ENCODE measurements at regions not wholly inside any gene's neighbourhood (a gene's known extent, or its start where the extent isn't known, plus 50 kb on each side); places are given as distances from the start of the nearest gene placed in this dataset.

DNA sequence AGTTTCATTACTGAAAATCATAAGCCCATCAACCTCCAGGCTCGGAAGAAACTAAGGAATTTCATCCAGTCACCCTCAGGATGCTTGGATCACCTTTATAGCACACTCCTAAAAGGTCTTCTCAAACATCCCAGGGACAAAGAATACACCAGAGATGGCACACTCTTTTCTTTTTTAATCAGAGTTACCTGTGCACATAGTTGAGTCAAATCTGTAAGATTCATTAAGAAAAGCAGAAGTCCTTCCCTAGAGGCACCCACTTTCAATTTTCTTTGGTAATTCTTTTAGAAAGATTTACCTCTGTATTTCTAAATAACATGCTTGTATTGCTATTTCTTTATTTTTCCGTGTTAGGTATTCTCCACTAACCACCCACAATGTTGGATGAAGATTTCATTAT, 50.6 kb upstream of the IL6 start:
- Mint-ChIP-seq H3K9me3 (peaks cover 0 to 3% (median 0%) of the 10 kb centered on the region in 3 donors), H3K27me3 (no peaks in the 10 kb centered on the region), H3K27ac (peak overlapping the region; percentile 40 to 83 (median 60)), H3K36me3 (peaks cover 5% of the 10 kb centered on the region), H3K4me3 (peak overlapping the region; percentile 6 to 92 (median 63)), H3K4me1 (peaks cover 57 to 66% (median 65%) of the 10 kb centered on the region in 3 donors)

DNA sequence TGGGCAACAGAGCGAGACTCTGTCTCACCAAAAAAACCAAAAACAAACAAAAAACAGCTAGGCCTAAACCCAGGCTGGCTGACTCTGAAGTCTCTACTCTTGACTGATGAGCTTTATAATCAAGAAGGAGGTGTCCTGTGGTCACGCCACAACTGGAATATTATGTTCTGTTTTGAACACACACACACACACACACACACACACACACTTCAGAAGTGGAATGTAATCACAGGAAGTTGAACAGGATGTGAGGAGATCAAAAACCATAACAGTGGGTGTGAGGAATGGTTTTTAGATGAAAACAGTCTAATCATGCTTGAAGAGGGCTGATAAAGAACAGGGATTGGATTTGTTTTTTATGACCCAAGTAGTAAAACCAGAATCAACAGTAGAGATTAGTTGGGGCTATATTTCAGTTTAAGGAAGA, 51.1 kb upstream of the IL6 start:
- H3K27ac Mint-ChIP-seq = peak overlapping the region in 2 of 3 donors; percentile 40 to 83
- H3K9me3 Mint-ChIP-seq = peaks cover 0 to 3% (median 0%) of the 10 kb centered on the region in 3 donors
- peak overlapping the region in 3 of 4 donors; percentile 41 to 67 (median 59) for H3K4me3 Mint-ChIP-seq
- H3K27me3 Mint-ChIP-seq = no peaks in the 10 kb centered on the region
- H3K4me1 Mint-ChIP-seq = peaks cover 58 to 66% (median 65%) of the 10 kb centered on the region in 3 donors
- H3K36me3 Mint-ChIP-seq = peaks cover 5% of the 10 kb centered on the region

DNA sequence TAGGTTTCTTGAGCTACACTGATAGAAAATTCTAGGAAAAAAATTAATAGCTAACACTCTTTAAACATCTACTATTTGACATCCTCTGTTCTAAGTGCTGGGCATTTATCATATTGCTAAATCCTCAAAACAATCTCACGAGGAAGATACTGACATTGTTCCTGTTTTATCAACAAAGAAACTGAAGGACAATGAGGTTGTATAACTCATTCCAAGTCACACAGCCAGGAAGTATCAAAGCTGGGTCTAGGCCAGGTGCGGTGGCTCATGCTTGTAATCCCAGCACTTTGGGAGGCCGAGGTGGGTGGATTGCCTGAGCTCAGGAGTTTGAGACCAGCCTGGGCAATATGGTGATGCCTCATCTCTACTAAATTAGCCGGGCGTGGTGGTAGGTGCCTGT, 51.6 kb upstream of the IL6 start:
- Mint-ChIP-seq H3K9me3 (peaks cover 0 to 3% (median 0%) of the 10 kb centered on the region in 3 donors), H3K27me3 (no peaks in the 10 kb centered on the region), H3K4me3 (peak overlapping the region in 2 of 4 donors; percentile 23 to 59), H3K4me1 (peaks cover 58 to 60% (median 60%) of the 10 kb centered on the region in 3 donors), H3K36me3 (peaks cover 5% of the 10 kb centered on the region), H3K27ac (peak overlapping the region in 1 of 3 donors; percentile 40)

DNA sequence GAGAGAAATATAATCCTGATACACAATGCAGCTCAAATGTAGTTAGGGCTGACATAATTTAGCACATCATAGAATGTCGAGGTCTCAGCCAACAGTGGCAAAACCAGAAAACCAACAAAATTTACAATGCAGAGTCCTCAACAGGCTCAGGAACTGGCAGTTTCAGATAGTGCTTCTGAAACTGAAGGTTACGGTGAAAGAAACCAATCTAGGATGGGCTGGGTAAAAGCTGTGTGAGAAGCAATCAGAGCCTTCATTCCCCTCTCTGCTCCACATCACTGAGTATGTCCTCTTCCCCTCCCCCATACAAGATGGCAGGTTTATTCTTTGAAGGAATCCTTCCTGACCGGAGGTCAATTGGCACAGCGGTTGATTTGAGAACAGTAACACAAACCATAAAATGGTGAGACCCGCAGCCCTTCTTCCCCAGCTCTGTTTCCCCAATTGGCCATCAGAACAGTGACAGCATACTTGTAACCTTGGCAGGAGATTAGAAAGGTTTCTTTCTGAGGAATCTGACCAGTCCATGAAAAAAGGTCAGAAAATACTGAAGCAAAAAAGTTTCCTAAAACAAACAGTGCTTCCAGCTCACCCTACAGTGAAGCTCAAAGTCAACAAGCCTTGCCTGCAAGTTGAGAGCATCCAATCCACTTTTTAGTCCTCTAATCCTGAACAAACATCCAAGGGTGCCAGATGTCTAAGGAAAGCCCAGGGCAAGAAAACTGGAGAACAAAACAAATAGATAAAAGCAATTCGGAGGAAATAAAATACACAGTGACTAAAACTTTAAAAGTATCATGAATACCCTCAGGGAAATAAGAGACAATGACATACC, 53.9 kb upstream of the IL6 start:
- Mint-ChIP-seq H3K4me3 (peak overlapping the region in 2 of 4 donors; percentile 45 to 52), H3K27me3 (no peaks in the 10 kb centered on the region), H3K36me3 (peaks cover 5% of the 10 kb centered on the region), H3K9me3 (peaks cover 0 to 3% (median 0%) of the 10 kb centered on the region in 3 donors), H3K27ac (peak overlapping the region in 2 of 3 donors; percentile 57 to 83), H3K4me1 (peaks cover 53 to 54% (median 53%) of the 10 kb centered on the region in 3 donors)

DNA sequence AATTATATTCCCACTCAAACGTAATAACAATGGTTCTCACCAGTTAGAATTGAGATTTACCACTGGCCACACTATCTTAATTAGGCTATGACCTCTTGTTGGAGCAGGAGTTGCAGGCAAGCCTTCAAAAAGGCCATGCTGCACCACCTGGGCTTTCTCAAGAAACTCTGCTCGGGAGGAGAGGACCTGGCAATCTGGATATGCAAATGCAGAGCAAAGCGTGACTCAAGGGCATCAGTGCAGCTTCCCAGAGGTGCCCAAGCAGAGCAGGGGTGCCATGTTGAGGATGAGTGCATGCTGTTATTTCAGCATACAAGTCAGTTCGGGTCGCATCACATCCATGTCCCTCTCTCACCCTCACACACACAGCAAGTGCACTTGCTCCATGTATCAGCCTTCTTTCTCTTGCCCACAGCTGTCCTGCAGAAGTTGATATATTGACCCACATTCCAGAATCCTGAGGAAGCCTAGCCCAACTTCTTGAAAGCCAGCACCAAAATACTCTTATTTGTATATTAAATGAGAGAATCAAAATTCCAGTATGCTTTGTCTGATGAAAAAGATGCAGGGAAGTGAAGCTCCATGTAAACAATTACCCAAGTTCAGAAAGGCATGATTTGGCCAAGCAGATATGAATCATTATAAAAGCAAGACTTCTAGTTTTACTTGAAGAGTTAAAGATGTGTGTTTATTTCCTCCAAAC, 55.7 kb upstream of the IL6 start:
- Mint-ChIP-seq H3K27ac (peak overlapping the region in 1 of 3 donors; percentile 8), H3K4me3 (peak overlapping the region in 3 of 4 donors; percentile 8 to 64 (median 58)), H3K27me3 (no peaks in the 10 kb centered on the region), H3K4me1 (peaks cover 38% of the 10 kb centered on the region in 3 donors), H3K9me3 (no peaks in the 10 kb centered on the region), H3K36me3 (peaks cover 2% of the 10 kb centered on the region)

DNA sequence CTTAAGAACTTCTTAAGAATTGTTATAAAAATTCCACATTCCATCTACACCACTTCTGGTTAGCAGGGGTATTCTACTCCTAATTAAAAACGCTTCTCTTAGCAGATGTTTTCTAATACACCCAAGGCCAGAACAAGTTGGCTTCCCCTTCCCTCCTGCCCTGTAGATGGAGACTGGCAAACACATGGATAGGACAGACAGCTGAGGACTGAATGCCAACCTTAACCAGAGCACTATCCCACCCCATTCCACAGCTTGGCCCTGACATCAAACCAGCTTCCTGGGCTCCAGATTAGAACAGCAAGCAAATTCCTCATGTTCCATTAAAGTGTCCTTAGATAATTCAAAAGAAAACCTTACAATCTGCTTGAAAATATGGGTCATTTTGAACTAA, 56.6 kb upstream of the IL6 start:
- Mint-ChIP-seq H3K27ac (no peak overlapping the region), H3K4me3 (no peak overlapping the region), H3K27me3 (no peaks in the 10 kb centered on the region), H3K4me1 (peaks cover 31 to 32% (median 31%) of the 10 kb centered on the region in 3 donors), H3K36me3 (peaks cover 2% of the 10 kb centered on the region), H3K9me3 (no peaks in the 10 kb centered on the region)

DNA sequence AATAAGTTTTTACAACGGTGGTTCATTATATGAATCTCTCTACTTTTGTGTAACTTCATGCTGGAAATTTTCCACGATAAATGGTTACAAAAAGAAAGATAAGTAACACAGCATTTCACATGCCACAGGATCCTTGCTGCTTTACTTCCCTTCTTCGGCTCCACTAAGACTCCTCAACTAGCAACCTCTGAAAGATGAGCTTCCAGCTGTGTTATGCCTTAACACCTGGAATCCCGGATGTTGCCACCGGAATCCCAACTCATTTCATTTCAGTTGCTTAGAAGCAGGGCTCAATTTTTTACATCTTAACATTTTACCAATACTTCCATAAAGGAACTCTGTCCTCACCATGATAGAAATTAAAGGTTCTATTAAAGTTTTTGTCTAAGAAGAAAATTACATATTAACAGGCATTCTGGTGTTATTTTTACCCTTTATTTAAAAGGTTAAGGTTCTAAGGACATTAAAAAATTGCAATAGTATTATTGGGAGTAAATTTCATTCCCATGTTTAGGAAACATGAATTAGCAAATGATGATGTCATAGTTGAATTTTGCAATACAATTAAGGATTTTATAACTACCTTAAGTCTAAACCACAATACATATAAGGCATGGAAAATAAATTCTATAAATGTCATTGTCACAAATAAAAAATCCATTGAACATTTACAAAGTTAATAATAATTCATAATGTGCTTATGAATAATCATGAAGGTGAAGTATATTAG, 57.1 kb upstream of the IL6 start:
- no peaks in the 10 kb centered on the region for H3K27me3 Mint-ChIP-seq
- peaks cover 2% of the 10 kb centered on the region for H3K36me3 Mint-ChIP-seq
- H3K9me3 Mint-ChIP-seq = no peaks in the 10 kb centered on the region
- peaks cover 29 to 32% (median 31%) of the 10 kb centered on the region in 3 donors for H3K4me1 Mint-ChIP-seq
- no peak overlapping the region for H3K27ac Mint-ChIP-seq
- H3K4me3 Mint-ChIP-seq = no peak overlapping the region

DNA sequence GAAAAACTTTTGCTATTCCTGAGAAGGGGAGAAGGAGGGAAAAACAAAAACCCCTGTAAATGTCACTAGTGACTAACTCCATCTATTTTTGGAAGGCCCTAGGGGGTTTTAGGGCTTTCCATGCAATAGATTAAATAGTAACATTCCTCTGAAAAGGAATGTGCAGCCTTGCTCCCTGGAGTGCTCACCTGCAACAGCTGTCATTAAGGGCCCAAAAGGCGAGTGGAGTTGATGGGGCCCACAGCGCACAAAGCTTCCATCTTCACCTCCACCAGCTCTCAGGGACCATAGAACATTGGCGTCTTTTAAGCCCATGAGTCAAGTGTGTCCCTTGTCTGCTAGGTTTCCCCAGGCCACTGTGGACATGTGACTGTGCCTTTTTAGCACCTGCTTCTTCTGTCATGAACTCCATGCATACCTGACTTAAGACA, 58.0 kb upstream of the IL6 start:
- no peaks in the 10 kb centered on the region for H3K27me3 Mint-ChIP-seq
- no peaks in the 10 kb centered on the region for H3K9me3 Mint-ChIP-seq
- no peak overlapping the region for H3K27ac Mint-ChIP-seq
- H3K4me3 Mint-ChIP-seq = no peak overlapping the region
- H3K4me1 Mint-ChIP-seq = peaks cover 26 to 28% (median 28%) of the 10 kb centered on the region in 3 donors
- no peaks in the 10 kb centered on the region for H3K36me3 Mint-ChIP-seq

DNA sequence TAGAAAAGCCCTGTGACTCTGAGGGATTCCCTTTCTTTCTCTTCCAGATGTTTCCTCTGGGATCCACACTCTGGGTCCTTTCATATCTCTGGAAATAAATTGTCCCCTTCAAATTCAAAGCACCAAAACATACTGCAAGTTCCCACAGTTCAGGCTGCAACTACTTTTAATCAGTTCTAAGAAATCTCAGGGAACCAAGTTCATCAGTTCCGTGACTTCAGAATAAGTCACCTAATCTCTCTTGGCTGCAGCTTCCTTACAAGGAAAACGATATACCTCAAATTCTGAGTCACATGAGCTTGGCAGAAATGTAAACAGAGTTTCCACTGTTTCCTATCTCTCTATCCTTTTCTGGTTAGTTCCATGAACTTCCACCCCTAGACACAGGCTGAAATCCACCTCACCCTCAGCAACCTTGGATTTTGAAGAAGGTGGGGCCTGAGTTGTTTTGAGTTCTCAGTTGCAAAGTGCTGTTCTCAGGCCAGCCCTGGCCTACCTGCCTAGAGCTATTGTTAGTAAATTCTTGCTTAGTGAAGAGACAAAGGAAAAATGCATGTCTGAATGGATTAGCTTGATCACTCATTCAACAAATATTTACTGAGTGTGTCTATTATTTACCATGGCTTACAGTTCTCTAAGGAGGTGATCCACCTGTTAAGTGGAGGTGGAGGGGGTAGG, 59.3 kb upstream of the IL6 start:
- H3K4me3 Mint-ChIP-seq = no peak overlapping the region
- H3K27me3 Mint-ChIP-seq = no peaks in the 10 kb centered on the region
- H3K36me3 Mint-ChIP-seq = no peaks in the 10 kb centered on the region
- H3K27ac Mint-ChIP-seq = no peak overlapping the region
- H3K4me1 Mint-ChIP-seq = peaks cover 25 to 28% (median 27%) of the 10 kb centered on the region in 3 donors
- H3K9me3 Mint-ChIP-seq = no peaks in the 10 kb centered on the region

DNA sequence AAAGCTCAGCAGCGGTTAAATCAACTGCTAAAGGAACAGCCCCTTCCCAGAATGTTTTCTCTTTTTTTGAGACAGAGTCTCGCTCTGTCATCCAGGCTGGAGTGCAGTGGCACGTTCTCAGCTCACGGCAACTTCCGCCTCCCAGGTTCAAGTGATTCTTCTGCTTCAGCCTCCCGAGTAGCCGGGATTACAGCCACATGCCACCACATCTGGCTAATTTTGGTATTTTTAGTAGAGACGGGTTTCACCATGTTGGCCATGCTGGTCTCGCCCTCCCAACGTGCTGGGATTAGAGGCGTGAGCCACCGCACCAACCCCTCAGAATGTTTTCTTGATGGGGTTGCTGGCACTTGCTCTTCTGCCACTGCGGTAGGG, 59.8 kb upstream of the IL6 start:
- Mint-ChIP-seq H3K27ac (no peak overlapping the region), H3K9me3 (no peaks in the 10 kb centered on the region), H3K36me3 (no peaks in the 10 kb centered on the region), H3K27me3 (no peaks in the 10 kb centered on the region), H3K4me3 (no peak overlapping the region), H3K4me1 (peaks cover 25 to 29% (median 28%) of the 10 kb centered on the region in 3 donors)

DNA sequence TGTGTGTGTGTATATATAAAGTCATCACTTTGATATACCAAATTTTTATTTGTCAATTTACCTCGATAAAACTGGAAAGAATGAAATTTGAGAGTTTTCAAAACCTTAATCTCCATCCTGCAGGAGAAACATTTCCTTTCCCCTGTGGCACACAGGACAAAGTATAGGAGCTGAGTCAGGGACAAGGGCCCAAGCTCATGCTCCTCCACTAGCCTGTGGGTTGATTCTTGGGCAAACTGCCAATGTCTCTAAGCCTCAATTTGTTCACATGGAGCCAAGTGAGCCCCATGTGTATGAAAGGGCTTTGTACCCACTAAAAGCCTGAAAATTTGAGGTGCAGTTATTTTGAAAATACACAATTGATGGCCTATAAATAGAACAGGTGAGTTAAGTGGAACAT, 60.3 kb upstream of the IL6 start:
- H3K36me3 Mint-ChIP-seq = no peaks in the 10 kb centered on the region
- no peaks in the 10 kb centered on the region for H3K27me3 Mint-ChIP-seq
- H3K9me3 Mint-ChIP-seq = no peaks in the 10 kb centered on the region
- H3K4me1 Mint-ChIP-seq = peaks cover 27 to 29% (median 28%) of the 10 kb centered on the region in 3 donors
- H3K4me3 Mint-ChIP-seq = no peak overlapping the region
- no peak overlapping the region for H3K27ac Mint-ChIP-seq

DNA sequence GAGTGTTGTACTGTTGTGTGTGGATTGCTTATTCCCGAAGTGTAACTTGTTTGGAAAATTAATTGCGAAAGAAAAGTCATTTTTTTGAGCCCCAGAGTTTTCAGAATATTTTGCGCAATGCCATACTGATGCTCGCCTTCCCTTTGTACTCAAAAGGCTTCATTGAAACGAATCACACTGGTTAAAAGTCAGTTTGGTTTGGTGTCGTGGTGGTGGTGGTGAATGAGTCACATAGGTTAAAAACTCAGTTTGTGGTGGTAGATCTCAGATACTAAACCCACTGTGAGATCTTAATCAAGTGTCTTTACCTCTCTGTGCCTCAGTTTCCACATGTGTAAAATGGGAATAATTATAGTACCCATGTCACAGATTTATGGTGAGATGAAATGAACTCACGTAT, 61.1 kb upstream of the IL6 start:
- no peaks in the 10 kb centered on the region for H3K36me3 Mint-ChIP-seq
- H3K4me1 Mint-ChIP-seq = peaks cover 25 to 30% (median 29%) of the 10 kb centered on the region in 3 donors
- no peaks in the 10 kb centered on the region for H3K27me3 Mint-ChIP-seq
- no peak overlapping the region for H3K27ac Mint-ChIP-seq
- H3K4me3 Mint-ChIP-seq = no peak overlapping the region
- no peaks in the 10 kb centered on the region for H3K9me3 Mint-ChIP-seq

DNA sequence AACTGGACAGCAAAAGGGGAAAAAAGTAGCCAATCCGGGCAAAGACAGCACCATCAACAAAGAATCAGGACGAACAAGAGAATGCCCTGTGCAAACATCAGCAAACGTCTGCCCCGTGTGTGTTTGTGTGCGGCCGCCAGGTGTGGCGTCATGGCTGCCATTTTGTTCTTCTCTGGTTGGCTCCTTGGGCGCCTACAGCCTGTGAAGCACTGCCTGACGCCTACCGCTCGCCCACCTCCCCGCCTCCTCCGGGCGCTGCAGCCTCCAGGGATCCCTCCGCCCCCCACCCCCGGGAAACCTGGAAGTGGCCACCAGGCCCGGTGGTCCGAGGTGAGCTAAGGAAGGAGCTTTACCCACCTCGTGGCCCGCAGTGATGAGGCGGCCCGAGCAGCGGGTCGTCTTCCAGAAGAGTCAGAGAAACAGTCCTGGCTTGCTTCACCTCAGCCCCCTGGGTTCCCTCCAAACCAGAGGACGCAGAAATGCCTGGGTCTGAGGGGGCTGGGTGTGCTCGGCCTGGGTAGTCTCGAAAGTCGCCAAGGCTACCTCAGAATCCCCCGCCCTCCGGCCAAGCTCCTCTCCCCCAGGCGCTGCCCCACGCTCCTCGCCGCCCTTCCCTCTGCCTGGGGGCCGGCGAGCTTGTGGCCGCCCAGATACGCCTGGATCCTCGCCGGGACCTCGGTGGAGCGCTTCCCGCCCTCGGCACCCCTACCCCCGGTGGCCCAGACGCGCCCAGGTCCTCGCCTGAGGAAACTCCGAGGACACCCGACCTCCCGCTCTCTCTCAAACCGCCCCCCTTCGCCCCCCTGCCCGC, 61.8 kb upstream of the IL6 start:
- H3K9me3 Mint-ChIP-seq = no peaks in the 10 kb centered on the region
- H3K27me3 Mint-ChIP-seq = no peaks in the 10 kb centered on the region
- no peak overlapping the region for H3K4me3 Mint-ChIP-seq
- no peaks in the 10 kb centered on the region for H3K36me3 Mint-ChIP-seq
- H3K27ac Mint-ChIP-seq = no peak overlapping the region
- H3K4me1 Mint-ChIP-seq = peaks cover 31 to 37% (median 36%) of the 10 kb centered on the region in 3 donors

DNA sequence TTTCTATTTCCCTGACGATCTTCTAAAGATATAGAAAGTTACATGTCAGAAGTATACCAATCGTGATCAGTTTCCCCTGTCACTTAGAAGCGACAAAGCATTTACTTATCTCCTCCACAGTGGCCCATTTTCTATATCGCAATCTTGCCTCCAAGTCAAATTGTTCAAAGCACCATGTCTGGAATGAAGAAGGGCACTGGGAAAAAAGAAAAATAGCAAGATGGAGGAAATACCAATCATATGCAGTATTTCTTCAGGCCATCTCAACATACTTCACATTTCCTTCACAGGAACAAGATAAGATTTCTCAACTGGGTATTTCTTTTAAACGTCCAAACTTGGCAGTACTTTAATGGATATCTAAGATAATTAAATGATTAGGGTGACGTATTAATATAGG, 63.3 kb upstream of the IL6 start:
- no peaks in the 10 kb centered on the region for H3K36me3 Mint-ChIP-seq
- H3K4me3 Mint-ChIP-seq = no peak overlapping the region
- H3K27ac Mint-ChIP-seq = peak overlapping the region in 2 of 3 donors; percentile 6 to 74
- H3K9me3 Mint-ChIP-seq = no peaks in the 10 kb centered on the region
- H3K4me1 Mint-ChIP-seq = peaks cover 31 to 39% (median 36%) of the 10 kb centered on the region in 3 donors
- H3K27me3 Mint-ChIP-seq = no peaks in the 10 kb centered on the region
